WTC11 (cell line): ENCODE measurements at regions not wholly inside any gene's neighbourhood (a gene's known extent, or its start where the extent isn't known, plus 50 kb on each side); places are given as distances from the start of the nearest gene placed in this dataset.

Experiments
- ATAC-seq: fragments of 200-7000 bp; cut with Tn5 transposase; 2 replicates; pipeline ENCODE4 v1.10.0; 2021; ENCODE audit warnings: mild to moderate bottlenecking, moderate library complexity
- CTCF ChIA-PET: fragments of 300-600 bp; sonication (Branson Sonifier 250); formaldehyde crosslinking; loops from one replicate; lab custom pipeline; 2021; ENCODE audit warnings: antibody characterized with exemption; lab: Charles Lee
- POLR2A ChIA-PET: fragments of 350-600 bp; sonication (Branson Sonifier 250); formaldehyde crosslinking; loops from one replicate; lab custom pipeline; 2021; ENCODE audit warnings: antibody characterized with exemption; lab: Charles Lee
- DNase-seq: peaks from one replicate; pipeline ENCODE4 v3.0.0; 2021; ENCODE audit warnings: low spot score
- H3K27ac Mint-ChIP-seq: 2 replicates; pipeline ENCODE4 v1.8.0; 2021; ENCODE audit warnings: mixed read lengths
- H3K27me3 Mint-ChIP-seq: 2 replicates; pipeline ENCODE4 v1.8.0; 2021; ENCODE audit warnings: low read depth, mild to moderate bottlenecking, moderate library complexity, mixed read lengths
- H3K36me3 Mint-ChIP-seq: 2 replicates; pipeline ENCODE4 v1.8.0; 2021; ENCODE audit warnings: mixed read lengths
- H3K4me1 Mint-ChIP-seq: 2 replicates; pipeline ENCODE4 v1.8.0; 2022; ENCODE audit warnings: mixed read lengths
- H3K4me3 Mint-ChIP-seq: 2 replicates; pipeline ENCODE4 v1.8.0; 2021; ENCODE audit warnings: mild to moderate bottlenecking, moderate library complexity, mixed read lengths
- H3K9me3 Mint-ChIP-seq: 2 replicates; pipeline ENCODE4 v1.8.0; 2021; ENCODE audit warnings: mixed read lengths
- ATF2 ChIP-seq: sonication (generic); formaldehyde crosslinking; IDR thresholded peaks from 2 replicates; pipeline ENCODE4 v1.8.1; 2022; ENCODE audit warnings: low read depth, missing genetic modification reagents, borderline replicate concordance
- ESRRA ChIP-seq: sonication (generic); formaldehyde crosslinking; IDR thresholded peaks from 2 replicates; pipeline ENCODE4 v1.8.1; 2022; ENCODE audit warnings: mild to moderate bottlenecking, missing genetic modification reagents, borderline replicate concordance
- FOXJ3 ChIP-seq: sonication (generic); formaldehyde crosslinking; IDR thresholded peaks from 2 replicates; pipeline ENCODE4 v1.9.0; 2021; ENCODE audit warnings: missing genetic modification reagents, mild to moderate bottlenecking, borderline replicate concordance
- FOXP4 ChIP-seq: sonication (generic); formaldehyde crosslinking; IDR thresholded peaks from 2 replicates; pipeline ENCODE4 v1.8.0; 2022; ENCODE audit warnings: mild to moderate bottlenecking, missing genetic modification reagents
- GRHL2 ChIP-seq: fragments of 250-450 bp; sonication (Bioruptor Pico); IDR thresholded peaks from 2 replicates; pipeline ENCODE4 v1.8.0; 2022; ENCODE audit warnings: mild to moderate bottlenecking, moderate library complexity; ENCODE audit not compliant: insufficient replicate concordance, severe bottlenecking
- NR2C2 ChIP-seq: sonication (generic); formaldehyde crosslinking; IDR thresholded peaks from 2 replicates; pipeline ENCODE4 v1.8.0; 2022; ENCODE audit warnings: mild to moderate bottlenecking, missing genetic modification reagents
- RELA ChIP-seq: sonication (generic); formaldehyde crosslinking; IDR thresholded peaks from 2 replicates; pipeline ENCODE4 v1.8.1; 2022; ENCODE audit warnings: missing genetic modification reagents, mild to moderate bottlenecking, borderline replicate concordance
- RORB ChIP-seq: fragments of 250-450 bp; sonication (Bioruptor Pico); IDR thresholded peaks from 2 replicates; pipeline ENCODE4 v1.9.0; 2021; ENCODE audit warnings: mild to moderate bottlenecking
- SMAD4 ChIP-seq: sonication (generic); formaldehyde crosslinking; IDR thresholded peaks from 2 replicates; pipeline ENCODE4 v1.8.0; 2022; ENCODE audit warnings: mild to moderate bottlenecking, missing genetic modification reagents
- ZNF121 ChIP-seq: sonication (generic); formaldehyde crosslinking; IDR thresholded peaks from 2 replicates; pipeline ENCODE4 v1.8.0; 2023; ENCODE audit warnings: missing genetic modification reagents
- ZNF232 ChIP-seq: sonication (generic); formaldehyde crosslinking; IDR thresholded peaks from 2 replicates; pipeline ENCODE4 v1.8.0; 2022; ENCODE audit warnings: mild to moderate bottlenecking, missing genetic modification reagents
- ZNF396 ChIP-seq: fragments of 250-450 bp; sonication (Bioruptor Pico); IDR thresholded peaks from 2 replicates; pipeline ENCODE4 v1.8.0; 2021; ENCODE audit warnings: mild to moderate bottlenecking, moderate library complexity, borderline replicate concordance
- ZNF425 ChIP-seq: fragments of 250-450 bp; sonication (Bioruptor Pico); conservative IDR thresholded peaks from 2 replicates; pipeline ENCODE4 v1.9.0; 2021; ENCODE audit warnings: mild to moderate bottlenecking
- TF ChIP-seq, protein P1 (sequence below): sonication (generic); formaldehyde crosslinking; conservative IDR thresholded peaks from 2 replicates; pipeline ENCODE4 v1.8.1; 2022; ENCODE audit warnings: mild to moderate bottlenecking, missing genetic modification reagents
- TF ChIP-seq, protein P2 (sequence below): fragments of 250-450 bp; sonication (Bioruptor Pico); IDR thresholded peaks from 2 replicates; pipeline ENCODE4 v1.9.0; 2021; ENCODE audit warnings: mild to moderate bottlenecking, borderline replicate concordance
- TF ChIP-seq, protein P3 (sequence below): sonication (generic); formaldehyde crosslinking; IDR thresholded peaks from 2 replicates; pipeline ENCODE4 v1.8.0; 2022; ENCODE audit warnings: mild to moderate bottlenecking, missing genetic modification reagents
- TF ChIP-seq, protein P4 (sequence below): sonication (generic); formaldehyde crosslinking; IDR thresholded peaks from 2 replicates; pipeline ENCODE4 v1.8.0; 2022; ENCODE audit warnings: mild to moderate bottlenecking, missing genetic modification reagents
- TF ChIP-seq, protein P5 (sequence below): fragments of 250-450 bp; sonication (Bioruptor Pico); IDR thresholded peaks from 2 replicates; pipeline ENCODE4 v1.9.0; 2021; ENCODE audit warnings: mild to moderate bottlenecking
- TF ChIP-seq, protein P6 (sequence below): sonication (generic); formaldehyde crosslinking; IDR thresholded peaks from 2 replicates; pipeline ENCODE4 v1.8.1; 2022; ENCODE audit warnings: mild to moderate bottlenecking, moderate library complexity, missing genetic modification reagents

DNA sequence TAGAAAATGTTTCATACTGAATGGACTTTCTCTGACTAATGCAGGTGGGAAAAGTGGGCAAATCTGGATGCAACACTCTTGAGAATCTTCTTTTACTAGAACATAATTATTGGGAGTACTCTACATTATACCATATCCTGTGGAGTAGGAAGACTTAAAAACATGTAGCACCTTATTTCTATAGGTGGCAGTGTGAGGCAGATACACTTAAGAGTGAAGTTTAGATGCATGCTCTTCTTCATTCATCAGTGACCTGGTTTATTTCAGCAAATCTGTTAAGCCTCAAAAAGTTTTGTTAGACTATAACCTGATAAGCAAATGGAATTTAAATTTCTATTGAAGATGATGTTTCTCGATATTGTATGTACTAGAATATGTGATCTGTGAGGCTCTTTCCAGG, 1087.1 kb upstream of the LRRN3 start:
- H3K27ac Mint-ChIP-seq: no peak overlapping the region
- TF ChIP-seq RELA (no peak), ZNF232 (CRISPR knock-in tag) (no peak), ATF2 (CRISPR knock-in tag) (no peak), ZNF396 (no peak), GRHL2 (CRISPR knock-in tag) (no peak), ZNF121 (CRISPR knock-in tag) (no peak), NR2C2 (CRISPR knock-in tag) (no peak), FOXP4 (CRISPR knock-in tag) (no peak), RORB (CRISPR knock-in tag) (no peak), ESRRA (CRISPR knock-in tag) (no peak)
- TF ChIP-seq, protein P1, sequence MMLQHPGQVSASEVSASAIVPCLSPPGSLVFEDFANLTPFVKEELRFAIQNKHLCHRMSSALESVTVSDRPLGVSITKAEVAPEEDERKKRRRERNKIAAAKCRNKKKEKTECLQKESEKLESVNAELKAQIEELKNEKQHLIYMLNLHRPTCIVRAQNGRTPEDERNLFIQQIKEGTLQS (CRISPR knock-in tag): no peak
- TF ChIP-seq, protein P2, sequence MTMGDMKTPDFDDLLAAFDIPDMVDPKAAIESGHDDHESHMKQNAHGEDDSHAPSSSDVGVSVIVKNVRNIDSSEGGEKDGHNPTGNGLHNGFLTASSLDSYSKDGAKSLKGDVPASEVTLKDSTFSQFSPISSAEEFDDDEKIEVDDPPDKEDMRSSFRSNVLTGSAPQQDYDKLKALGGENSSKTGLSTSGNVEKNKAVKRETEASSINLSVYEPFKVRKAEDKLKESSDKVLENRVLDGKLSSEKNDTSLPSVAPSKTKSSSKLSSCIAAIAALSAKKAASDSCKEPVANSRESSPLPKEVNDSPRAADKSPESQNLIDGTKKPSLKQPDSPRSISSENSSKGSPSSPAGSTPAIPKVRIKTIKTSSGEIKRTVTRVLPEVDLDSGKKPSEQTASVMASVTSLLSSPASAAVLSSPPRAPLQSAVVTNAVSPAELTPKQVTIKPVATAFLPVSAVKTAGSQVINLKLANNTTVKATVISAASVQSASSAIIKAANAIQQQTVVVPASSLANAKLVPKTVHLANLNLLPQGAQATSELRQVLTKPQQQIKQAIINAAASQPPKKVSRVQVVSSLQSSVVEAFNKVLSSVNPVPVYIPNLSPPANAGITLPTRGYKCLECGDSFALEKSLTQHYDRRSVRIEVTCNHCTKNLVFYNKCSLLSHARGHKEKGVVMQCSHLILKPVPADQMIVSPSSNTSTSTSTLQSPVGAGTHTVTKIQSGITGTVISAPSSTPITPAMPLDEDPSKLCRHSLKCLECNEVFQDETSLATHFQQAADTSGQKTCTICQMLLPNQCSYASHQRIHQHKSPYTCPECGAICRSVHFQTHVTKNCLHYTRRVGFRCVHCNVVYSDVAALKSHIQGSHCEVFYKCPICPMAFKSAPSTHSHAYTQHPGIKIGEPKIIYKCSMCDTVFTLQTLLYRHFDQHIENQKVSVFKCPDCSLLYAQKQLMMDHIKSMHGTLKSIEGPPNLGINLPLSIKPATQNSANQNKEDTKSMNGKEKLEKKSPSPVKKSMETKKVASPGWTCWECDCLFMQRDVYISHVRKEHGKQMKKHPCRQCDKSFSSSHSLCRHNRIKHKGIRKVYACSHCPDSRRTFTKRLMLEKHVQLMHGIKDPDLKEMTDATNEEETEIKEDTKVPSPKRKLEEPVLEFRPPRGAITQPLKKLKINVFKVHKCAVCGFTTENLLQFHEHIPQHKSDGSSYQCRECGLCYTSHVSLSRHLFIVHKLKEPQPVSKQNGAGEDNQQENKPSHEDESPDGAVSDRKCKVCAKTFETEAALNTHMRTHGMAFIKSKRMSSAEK (CRISPR knock-in tag): no peak
- TF ChIP-seq, protein P3, sequence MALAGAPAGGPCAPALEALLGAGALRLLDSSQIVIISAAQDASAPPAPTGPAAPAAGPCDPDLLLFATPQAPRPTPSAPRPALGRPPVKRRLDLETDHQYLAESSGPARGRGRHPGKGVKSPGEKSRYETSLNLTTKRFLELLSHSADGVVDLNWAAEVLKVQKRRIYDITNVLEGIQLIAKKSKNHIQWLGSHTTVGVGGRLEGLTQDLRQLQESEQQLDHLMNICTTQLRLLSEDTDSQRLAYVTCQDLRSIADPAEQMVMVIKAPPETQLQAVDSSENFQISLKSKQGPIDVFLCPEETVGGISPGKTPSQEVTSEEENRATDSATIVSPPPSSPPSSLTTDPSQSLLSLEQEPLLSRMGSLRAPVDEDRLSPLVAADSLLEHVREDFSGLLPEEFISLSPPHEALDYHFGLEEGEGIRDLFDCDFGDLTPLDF (CRISPR knock-in tag): no peak
- TF ChIP-seq, protein P4, sequence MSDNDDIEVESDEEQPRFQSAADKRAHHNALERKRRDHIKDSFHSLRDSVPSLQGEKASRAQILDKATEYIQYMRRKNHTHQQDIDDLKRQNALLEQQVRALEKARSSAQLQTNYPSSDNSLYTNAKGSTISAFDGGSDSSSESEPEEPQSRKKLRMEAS: no peak
- no peak for ATAC-seq
- no peaks in the 10 kb centered on the region for H3K27me3 Mint-ChIP-seq
- POLR2A ChIA-PET: no interaction called here
- DNase-seq: no peak
- H3K4me1 Mint-ChIP-seq: 0 out of 2 replicates have a peak, but pooled peaks cover 2% of the 10 kb centered on the region
- H3K36me3 Mint-ChIP-seq: no peaks in the 10 kb centered on the region
- peaks cover 6% of the 10 kb centered on the region; the same call in 1 of the 2 replicates for H3K9me3 Mint-ChIP-seq
- no peak overlapping the region for H3K4me3 Mint-ChIP-seq
- CTCF ChIA-PET: no interaction called here

DNA sequence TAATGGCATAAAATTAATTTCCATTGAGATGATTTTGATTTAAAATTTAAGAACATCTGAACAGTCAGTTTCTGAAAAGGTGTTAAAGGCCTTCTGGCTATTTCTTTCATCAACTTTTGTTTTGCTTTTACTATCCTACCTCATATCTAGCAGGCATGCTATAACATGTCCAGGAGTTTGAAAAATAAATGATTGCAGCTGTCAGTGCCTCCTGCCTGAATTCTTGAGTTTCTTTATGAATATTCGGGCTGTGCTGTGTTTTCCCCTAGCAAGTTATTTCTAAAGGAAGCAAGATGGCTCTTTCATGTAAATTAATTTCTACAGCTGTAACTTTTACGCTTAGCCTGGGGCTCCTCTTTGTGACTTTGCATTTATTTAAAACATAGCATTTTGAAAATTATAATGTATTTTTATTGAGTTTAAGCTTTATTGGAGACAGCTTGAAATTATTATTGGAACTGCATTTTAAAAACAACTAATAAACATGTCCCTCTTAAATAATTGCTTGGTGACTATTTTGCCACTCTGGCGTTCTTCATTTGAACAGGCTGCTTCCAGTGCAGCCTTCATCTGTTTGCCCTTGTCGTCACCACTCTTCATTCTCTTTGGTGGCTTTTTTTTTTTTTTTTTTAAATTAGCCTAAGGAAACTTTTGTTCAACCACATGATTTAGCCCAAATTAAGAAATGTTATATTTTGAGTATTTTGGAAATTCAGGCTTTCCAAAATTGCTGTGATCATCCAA, 1083.4 kb upstream of the LRRN3 start:
- Mint-ChIP-seq H3K27me3 (no peaks in the 10 kb centered on the region), H3K4me1 (0 out of 2 replicates have a peak, but pooled peaks cover 2% of the 10 kb centered on the region), H3K36me3 (no peaks in the 10 kb centered on the region), H3K9me3 (no peaks in the 10 kb centered on the region), H3K27ac (no peak overlapping the region), H3K4me3 (no peak overlapping the region)
- ATAC-seq: no peak
- ChIA-PET CTCF (no interaction called here), POLR2A (no interaction called here)
- no peak for DNase-seq
- TF ChIP-seq FOXJ3 (CRISPR knock-in tag) (no peak), SMAD4 (CRISPR knock-in tag) (no peak), ZNF425 (CRISPR knock-in tag) (no peak)
- TF ChIP-seq, protein P5, sequence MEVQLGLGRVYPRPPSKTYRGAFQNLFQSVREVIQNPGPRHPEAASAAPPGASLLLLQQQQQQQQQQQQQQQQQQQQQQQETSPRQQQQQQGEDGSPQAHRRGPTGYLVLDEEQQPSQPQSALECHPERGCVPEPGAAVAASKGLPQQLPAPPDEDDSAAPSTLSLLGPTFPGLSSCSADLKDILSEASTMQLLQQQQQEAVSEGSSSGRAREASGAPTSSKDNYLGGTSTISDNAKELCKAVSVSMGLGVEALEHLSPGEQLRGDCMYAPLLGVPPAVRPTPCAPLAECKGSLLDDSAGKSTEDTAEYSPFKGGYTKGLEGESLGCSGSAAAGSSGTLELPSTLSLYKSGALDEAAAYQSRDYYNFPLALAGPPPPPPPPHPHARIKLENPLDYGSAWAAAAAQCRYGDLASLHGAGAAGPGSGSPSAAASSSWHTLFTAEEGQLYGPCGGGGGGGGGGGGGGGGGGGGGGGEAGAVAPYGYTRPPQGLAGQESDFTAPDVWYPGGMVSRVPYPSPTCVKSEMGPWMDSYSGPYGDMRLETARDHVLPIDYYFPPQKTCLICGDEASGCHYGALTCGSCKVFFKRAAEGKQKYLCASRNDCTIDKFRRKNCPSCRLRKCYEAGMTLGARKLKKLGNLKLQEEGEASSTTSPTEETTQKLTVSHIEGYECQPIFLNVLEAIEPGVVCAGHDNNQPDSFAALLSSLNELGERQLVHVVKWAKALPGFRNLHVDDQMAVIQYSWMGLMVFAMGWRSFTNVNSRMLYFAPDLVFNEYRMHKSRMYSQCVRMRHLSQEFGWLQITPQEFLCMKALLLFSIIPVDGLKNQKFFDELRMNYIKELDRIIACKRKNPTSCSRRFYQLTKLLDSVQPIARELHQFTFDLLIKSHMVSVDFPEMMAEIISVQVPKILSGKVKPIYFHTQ (CRISPR knock-in tag): no peak
- TF ChIP-seq, protein P6, sequence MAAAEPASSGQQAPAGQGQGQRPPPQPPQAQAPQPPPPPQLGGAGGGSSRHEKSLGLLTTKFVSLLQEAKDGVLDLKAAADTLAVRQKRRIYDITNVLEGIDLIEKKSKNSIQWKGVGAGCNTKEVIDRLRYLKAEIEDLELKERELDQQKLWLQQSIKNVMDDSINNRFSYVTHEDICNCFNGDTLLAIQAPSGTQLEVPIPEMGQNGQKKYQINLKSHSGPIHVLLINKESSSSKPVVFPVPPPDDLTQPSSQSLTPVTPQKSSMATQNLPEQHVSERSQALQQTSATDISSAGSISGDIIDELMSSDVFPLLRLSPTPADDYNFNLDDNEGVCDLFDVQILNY: no peak
